HUDEP-2 (cell line): ENCODE measurements at regions not wholly inside any gene's neighbourhood (a gene's known extent, or its start where the extent isn't known, plus 50 kb on each side); places are given as distances from the start of the nearest gene placed in this dataset.

ENCODE experiments used
- DNase-seq, 76 experiments: peaks; one replicate each; lab custom pipeline; 2025; ENCODE audit not compliant: unreplicated experiment in 76 of 76; lab: John Stamatoyannopoulos, UW

DNA sequence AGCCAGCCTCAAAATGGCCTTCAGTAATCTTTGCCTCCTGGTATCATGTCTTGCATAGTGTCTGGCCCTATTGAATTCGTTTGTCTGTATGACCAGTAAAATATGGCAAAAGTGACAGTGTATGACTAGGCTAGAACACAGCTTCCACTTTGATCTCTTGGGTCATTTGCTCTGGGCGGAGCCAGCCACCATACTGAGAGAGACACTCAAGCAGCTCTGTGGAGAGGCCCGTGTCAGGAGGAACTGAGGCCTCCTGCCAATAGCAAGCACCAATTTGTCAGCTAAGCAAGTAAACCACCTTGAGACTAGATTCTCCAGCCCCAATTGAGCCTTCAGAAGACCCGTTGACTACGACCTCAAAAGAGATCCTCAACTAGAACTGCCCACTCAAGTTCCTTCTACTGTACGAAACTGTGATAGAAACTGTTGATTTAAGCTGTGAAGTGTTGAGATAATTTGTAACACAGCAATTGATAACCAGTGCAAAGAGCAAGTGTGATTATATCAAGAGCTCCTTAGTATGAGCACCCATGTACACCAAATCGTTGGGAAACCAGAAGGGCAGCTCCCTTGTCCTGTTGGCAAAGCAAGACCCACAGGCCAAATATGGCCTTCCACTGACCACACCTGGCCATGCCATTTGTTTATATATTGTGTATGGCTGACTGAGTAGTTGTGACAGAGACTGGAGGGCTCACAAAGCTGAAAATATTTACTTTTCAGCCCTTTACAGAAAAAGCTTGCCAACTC lies 52.7 kb upstream of the SERBP1 start:
- DNase-seq: no peak

DNA sequence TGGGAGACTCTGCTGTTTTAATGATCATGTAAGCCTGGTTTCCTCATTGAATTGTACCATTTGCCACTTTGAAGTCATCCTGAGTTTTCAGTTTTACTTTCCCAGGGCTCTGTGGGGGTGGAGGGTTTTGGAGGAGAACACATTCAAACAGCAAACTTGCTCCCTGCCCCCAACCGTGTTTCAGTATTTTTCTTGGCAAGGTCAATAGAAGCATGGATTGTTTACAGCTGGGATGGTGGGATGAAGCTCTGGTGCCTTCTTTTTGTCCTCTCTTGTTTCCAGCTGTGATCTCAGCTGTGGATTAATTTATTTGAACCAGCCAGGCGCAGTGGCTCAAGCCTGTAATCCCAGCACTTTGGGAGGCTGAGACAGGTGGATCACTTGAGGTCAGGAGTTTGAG lies 54.3 kb upstream of the SERBP1 start:
- DNase-seq: no peak

DNA sequence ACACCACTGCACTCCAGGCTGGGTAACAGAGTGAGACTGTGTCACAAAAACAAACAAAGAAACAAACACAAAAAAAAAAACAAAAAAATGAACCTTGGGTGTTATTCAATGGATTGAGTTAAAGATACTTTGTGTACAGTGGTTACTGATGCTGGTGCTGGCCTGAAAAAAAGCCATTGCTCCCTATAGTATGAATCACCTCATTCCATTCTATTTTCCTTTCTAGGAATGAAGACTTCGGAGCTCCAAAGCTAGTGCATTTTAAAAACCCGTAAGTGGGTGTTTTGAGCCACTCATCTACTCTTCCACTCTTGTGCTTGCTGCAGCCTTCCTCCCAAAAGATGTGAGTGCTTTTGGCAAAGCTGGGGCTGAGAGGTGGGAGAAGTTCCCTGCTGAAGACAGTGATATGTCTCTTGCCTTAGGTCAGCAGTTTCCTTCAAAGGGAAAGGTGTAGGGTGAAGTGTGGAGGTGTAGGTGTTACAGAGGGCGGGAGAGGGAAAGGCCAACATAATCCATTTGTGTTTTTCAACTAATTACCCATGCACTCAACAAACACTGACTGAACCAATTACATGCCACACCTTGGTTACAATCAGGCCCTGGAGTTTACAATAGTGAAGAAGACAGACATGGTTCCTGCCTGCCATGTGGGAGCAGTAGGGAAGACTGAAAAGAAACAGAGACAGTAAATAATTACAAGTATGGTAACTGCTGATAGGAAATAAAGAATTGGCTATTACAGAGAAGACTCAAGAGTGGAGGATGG lies 55.0 kb upstream of the SERBP1 start:
- no peak for DNase-seq

DNA sequence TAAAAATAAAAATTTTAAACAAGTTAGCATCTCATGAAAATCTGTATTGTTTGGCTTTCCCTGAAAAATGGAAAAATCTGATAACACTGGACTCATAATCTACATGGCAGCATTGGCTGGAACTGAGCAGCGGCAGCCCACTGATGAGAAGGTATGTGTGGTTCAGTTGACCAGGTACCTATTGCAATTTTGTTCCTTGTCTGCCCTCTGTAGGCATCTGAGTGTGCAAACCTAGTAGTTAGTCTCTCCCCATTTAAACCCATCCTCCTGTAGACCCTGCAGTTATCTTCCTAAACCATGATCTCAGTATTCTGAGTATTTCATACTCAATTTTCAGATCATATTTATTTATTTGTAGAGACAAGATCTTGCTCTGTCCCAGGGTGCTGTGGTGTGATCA lies 59.4 kb upstream of the SERBP1 start:
- DNase-seq: peak in 2 of 76 experiments; percentile 5 to 8

DNA sequence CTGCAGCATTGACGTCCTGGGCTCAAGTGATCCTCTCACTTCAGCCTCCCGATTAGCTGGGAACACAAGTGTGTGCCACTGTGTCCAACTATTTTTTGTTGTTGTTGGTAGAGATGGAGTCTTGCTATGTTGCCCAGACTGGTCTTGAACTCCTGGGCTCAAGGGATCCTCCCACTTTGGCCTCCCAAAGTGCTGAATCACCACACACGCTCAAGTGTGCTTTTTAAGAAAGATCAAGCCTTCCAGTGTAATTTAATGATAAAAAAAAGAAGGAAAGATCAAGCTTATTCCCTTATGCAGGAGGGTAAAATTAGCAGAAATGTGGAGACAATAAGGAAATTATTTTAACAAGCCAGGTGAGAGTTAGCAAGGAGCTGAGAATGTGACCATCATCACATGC lies 61.1 kb upstream of the SERBP1 start:
- no peak for DNase-seq

DNA sequence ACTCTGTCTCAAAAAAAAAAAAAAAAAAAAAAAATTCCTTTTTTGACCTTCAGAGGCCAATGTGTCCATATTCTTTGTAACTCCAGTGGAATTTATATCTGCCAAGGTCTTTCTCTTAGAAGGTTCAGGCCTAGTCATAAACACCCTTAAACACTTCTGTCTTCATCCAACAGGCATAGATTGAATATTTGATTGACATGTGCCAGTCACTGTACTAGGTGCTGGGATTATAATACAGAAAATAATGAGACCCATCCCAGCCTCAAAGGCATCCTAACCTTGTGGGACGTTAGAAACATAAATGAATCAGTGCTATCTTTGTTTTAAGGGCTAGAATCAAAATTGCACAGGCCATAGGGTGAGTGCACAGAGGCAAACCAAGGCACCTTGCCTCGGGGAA lies 62.9 kb upstream of the SERBP1 start:
- no peak for DNase-seq

DNA sequence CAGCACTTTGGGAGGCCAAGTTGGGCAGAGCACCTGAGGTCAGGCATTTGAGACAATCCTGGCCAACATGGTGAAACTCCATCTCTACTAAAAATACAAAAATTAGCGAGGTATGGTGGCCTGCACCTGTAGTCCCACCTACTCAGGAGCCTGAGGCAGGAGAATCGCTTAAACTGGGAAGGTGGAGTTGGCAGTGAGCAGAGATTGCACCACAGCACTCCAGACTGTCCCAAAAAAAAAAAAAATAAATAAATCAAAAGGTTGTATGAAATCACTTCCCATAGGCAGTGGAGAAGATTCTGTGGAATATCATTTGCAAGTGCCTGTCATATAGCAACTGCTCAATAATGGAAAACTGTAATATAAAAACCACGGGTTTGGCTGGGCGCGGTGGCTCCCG lies 65.1 kb upstream of the SERBP1 start:
- no peak for DNase-seq

DNA sequence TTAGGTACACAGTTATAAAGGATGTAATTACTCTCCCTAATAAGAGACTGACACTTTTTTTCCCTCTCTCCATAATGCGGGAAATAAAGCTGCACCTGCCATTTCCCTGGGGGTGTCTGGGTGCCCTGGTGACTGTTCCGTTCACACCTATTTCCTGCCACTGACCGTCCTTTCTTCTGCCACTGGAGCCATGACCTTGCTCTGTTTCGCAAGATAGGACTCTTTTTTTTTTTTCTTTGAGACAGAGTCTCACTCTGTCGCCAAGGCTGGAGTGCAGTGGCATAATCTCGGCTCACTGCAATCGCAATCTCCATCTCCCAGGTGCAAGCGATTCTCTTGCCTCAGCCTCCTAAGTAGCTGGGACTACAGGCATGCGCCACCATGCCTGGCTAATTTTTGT lies 66.1 kb upstream of the SERBP1 start:
- DNase-seq: no peak

DNA sequence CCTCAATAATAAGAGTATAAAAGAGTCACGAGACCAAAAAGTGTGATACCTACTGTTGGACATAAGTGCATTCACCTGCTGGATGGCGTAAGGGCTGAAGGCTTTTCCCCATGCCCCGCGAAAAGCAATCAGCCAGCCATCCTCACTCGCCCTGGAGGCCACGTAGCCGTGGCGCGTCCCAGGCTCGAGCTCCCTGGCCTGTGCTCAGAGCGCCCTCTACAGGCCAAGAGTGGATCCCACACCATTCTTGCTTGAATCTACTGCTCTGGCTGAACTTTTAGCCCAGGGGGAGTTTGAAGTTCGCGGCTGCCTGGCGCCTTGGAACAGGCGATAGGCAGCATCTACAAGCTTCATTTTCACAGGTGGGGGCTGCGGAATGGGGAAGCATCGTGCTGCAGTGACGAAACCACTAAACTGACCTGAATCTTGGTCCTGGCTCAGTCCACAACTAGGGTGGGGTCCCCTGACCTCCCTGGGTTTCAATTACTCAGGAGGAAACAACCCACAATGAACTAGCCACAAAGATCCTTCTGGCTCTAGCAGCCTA lies 70.3 kb upstream of the SERBP1 start:
- peak in 73 of 76 experiments; percentile 2 to 89 (median 71) for DNase-seq

DNA sequence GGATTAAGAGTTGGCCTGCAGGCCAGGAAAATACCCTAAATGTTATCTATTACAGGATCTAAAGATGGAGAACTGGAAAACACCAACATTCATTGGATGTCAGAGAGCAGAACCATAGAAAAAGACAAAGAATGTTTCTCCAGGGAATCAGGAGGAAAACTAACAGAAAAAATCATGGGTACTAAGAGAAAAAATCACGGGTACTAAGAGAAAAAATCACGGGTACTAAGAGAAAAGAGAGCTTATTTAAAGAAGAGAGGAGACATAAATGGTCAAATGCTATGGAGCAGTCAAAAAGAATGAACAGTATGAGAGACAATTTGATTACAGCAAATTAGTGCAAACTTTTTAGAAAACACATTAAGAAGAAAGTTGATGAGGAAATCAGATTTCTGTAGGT lies 73.8 kb upstream of the SERBP1 start:
- DNase-seq: no peak

DNA sequence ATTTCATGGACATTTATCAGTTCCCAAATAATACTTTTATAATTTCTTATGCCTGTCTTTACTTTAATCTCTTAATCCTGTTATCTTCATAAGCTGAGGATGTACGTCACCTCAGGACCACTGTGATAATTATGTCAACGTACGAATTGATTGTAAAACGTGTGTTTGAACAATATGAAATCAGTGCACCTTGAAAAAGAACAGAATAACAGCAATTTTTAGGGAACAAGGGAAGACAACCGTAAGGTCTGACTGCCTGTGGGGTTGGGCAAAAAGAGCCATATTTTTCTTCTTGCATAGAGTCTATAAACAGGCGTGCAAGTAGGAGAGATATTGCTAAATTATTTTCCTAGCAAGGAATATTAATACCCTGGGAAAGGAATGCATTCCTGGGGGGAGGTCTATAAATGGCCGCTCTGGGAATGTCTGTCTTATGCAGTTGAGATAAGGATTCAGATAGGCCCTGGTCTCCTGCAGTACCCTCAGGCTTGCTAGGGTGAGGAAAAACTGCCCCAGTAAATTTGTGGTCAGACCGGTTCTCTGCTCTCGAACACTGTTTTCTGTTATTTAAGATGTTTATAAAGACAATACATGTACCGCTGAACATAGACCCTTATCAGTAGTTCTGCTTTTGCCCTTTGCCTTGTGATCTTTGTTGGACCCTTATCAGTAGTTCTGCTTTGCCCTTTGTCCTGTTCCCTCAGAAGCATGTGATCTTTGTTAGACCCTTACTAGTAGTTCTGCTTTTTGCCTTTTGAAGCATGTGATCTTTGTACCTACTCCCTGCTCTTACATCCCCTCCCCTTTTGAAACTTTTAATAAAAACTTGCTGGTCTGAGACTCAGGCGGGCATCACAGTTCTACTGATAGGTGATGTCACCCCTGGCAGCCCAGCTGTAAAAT lies 83.4 kb upstream of the SERBP1 start:
- DNase-seq: peak in 11 of 76 experiments; percentile 2 to 64 (median 36)

DNA sequence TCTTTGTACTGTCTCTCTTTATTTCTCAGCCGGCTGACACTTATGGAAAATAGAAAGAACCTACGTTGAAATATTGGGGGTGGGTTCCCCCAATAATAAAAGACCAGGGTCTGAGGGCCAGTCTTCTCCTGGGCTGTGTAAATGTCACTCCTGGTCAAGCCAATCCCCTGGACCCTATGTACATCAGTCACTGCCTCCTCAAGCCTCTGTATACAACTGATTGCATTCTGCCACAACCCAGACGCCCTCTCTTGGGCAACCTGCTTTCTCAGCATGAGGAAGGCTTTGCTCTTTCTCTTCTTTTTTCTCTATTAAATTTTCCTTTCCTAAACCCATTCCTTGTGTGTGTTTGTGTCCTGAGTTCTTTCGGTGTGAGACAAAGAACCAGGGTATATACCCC lies 84.1 kb upstream of the SERBP1 start:
- DNase-seq: peak in 1 of 76 experiments; percentile 26

DNA sequence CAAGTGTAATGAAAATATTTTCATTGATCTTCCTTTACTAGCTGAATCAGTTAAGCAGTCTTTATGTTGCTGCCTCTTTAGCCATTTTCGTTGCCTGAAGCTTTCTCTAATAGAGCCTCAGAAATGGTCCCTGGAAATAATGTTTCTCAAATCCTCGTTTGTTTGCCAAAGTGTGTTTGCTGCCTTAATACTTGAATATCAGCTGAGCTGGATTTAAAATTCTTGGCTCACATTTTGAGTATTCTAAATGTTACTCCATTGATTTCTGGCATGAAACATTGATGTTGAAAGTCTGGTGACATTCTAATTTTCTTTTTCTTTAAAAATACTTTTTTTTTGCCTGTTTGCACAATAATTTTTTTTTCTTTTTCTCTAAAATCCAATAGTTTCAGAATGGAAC lies 84.6 kb upstream of the SERBP1 start:
- DNase-seq: no peak

DNA sequence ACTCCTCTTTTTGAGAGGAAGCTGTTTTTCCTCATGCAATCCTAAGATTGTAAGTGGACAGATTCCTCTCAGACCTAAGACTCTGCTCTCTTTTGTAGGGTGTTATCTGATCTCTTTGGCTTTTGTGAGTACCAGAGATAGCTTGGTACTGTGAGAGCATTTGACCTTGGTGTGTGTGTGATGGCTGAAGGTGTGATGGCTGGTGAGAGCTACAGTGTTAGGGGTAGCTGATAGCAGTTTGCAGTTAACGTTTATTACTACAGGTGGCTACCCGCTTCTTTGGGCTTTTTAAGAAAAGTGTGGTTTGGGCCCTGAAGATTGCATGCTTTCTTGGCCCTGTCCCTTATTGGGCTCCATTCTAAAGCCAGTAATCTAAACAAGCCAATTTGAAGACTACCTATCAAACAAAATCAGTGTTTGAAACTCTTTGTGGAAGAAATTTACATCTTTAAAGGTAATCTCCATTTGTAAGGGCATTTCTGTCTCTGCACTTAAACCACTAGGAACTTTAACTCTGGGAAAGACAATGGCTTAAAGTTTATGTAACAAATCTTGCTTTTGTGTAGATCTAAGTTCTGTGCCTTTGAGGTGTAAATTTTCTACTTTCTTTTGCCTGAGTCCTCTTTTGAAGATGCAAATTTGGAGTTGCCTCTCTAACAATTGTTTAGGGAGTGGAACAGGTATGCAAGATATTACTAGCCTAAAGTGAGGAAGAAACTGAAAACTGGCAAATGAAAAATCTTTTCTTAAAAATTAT lies 85.3 kb upstream of the SERBP1 start:
- DNase-seq: peak in 2 of 76 experiments; percentile 11 to 12

DNA sequence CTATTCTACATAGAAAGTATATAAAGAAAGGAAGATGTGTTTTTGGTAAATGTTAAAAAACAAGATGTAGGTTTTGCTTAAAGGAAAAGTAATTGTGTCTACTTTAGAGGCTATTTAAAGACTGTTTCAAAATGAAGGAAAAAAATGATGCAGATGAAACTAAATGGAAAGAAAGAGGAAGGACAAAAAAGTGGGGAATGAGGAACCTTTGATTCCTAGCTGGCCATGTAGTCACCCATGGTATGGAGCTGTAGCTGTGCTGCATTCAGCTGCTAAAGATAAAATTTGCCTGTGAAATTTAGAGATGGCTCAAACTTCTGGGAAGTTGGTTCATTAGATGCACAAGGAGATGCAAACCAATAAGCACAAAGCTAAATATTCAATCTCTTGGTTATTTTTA lies 86.8 kb upstream of the SERBP1 start:
- no peak for DNase-seq

DNA sequence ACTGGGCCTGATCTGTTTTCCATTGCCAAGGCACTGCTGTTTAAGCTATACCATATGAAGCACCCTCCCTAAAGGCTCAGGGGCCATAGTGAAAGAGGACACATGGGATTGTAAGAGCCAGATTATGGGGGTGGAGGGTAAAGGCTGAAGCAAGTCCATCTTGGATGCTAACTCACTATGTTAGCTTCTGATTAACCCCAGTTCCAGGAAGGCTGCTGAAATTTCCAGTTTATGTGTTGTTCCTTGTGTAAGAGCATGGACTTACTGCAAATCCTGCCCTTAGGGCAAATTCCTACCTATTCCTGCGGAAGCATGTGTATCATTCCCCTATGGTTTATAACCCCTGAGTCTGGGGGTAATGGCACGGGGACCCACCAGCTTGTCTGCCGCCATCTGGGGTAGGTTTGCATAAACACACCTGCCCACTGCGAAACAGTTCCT lies 91.8 kb upstream of the SERBP1 start:
- no peak for DNase-seq

DNA sequence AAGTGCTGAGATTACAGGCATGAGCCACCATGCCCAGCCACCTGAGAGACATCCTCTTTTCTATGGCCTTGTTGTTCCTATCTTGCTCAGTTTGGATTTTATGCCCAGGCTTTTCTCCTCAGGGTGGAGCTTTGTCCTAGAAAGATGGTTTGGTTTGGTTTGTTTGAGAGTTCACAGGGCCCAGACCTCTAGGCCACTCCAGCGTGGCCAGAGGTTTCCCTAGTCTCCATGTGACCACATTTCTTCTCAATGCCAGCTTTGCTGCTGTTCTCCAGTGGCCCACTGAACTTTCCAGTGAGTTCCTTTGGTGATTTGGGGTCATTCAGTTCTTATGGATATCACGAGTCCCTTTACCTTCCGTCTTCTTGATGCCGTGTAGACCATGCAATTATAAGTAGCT lies 92.6 kb upstream of the SERBP1 start:
- no peak for DNase-seq

DNA sequence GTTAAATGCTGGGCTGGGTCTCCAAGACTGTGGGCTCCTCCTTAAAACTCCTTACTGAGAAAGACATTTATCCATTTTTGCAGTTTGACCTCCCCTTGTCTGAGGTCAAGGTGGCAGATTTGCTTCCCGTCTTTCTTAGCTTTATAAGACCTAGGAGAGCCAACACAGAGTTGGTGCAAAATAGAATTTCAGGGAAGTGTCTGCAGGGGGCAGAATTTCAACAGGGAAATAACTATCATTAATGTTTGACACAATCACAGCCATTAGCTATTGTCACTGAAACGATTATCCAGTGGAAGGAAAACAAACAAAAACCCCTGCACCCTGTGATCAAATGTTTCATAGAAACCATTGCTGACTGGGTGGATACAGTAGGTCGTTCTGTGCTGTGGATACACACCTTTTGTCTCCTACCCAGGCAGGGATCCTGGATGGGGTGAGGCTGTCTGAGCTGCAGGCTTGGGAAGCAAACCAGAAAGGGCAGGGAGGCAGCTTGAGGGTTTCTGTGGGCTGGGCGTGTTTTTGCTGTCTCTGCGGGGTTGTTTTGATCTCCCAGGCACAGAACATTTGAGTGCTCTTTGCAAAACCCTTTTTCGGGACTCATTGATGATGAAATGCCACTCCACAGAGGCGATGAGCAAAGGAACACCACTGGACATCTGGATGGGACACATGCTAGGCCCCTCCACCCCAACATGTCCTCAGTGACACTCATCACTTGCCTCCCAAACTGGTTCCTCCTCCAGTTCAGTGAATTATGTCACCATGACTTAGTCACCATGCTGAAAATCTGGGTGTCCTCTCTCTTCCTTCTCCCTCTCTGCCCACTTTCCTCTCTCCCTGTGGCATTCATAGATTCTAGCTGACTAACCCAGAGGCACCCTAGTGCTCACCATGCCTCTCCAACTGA lies 94.2 kb upstream of the SERBP1 start:
- DNase-seq: no peak
